Thoracic aorta (tissue), 2 donors: ENCODE measurements at regions not wholly inside any gene's neighbourhood (a gene's known extent, or its start where the extent isn't known, plus 50 kb on each side); places are given as distances from the start of the nearest gene placed in this dataset.

Experiments used
- ATAC-seq: fragments of 150-250 bp; one replicate; pipeline ENCODE4 v1.8.0; 2017; ENCODE audit warnings: low read depth; ENCODE audit not compliant: insufficient number of reproducible peaks, low FRiP score
- DNase-seq: peaks from one replicate; pipeline ENCODE4 v3.0.0-alpha.2; 2020; ENCODE audit warnings: low spot score
- H3K27ac ChIP-seq, 2 donors: fragments of 200-600 bp; sonication (generic); 1 replicate in 1 of 2; 2 replicates in 1 of 2; pipeline ENCODE4 v1.5.1; 2016; ENCODE audit warnings: mild to moderate bottlenecking in 2 of 2, moderate library complexity in 2 of 2
- H3K27me3 ChIP-seq: fragments of 200-600 bp; sonication (generic); replicated peaks from 2 replicates; pipeline ENCODE4 v1.6.0; 2016; ENCODE audit warnings: mild to moderate bottlenecking; ENCODE audit not compliant: insufficient read depth
- H3K36me3 ChIP-seq: fragments of 200-600 bp; sonication (generic); one replicate; pipeline ENCODE4 v1.5.1; 2016
- H3K4me1 ChIP-seq, 2 donors: fragments of 200-600 bp; sonication (generic); 1 replicate in 1 of 2; 2 replicates in 1 of 2; pipeline versions ENCODE4 v1.5.1 to v1.6.0; 2016; ENCODE audit warnings: low read depth in 2 of 2, mild to moderate bottlenecking in 1 of 2; ENCODE audit not compliant: control insufficient read depth in 1 of 2
- H3K4me3 ChIP-seq: fragments of 200-600 bp; sonication (generic); 2 replicates; pipeline ENCODE4 v1.5.1; 2016; ENCODE audit warnings: mild to moderate bottlenecking
- H3K9me3 ChIP-seq: fragments of 200-600 bp; sonication (generic); 2 replicates; pipeline ENCODE4 v1.5.1; 2016
- CTCF ChIP-seq: fragments of 200-600 bp; sonication (generic); IDR thresholded peaks from one replicate; pipeline ENCODE4 v1.5.1; 2019; ENCODE audit warnings: antibody characterized with exemption

DNA sequence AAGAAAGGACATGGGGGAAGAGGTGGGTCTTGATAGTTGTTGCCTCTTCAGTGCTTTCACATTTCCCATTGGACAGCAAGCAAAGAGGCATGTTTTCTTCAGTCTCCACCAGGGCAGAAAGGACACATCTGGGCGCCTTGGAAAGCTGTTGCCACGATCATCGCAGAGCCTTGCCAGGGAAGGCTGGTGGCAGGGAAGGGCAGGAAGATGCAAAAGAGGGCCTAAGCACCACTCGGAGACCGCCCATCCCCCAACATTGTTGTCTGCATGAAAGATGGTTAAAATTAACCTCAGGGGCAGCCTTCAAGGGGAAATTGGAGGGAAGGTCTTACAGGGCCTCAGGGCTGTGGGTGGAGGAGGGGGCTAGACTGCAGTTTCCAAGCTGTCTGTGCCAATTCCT lies 114.2 kb downstream of the SOX9 start:
- Histone ChIP-seq H3K9me3 (no peaks in the 10 kb centered on the region), H3K27ac (no peak overlapping the region), H3K4me3 (no peak overlapping the region), H3K27me3 (no peaks in the 10 kb centered on the region), H3K36me3 (no peaks in the 10 kb centered on the region), H3K4me1 (no peaks in the 10 kb centered on the region)
- DNase-seq (no peak), ATAC-seq (no peak)
- TF ChIP-seq CTCF: no peak

- no peaks in the 10 kb centered on the region for H3K36me3 ChIP-seq
- no peaks in the 10 kb centered on the region for H3K4me1 ChIP-seq
- ATAC-seq (no peak), DNase-seq (no peak)
- H3K9me3 ChIP-seq: no peaks in the 10 kb centered on the region
- no peak for TF ChIP-seq CTCF
- no peak overlapping the region for H3K4me3 ChIP-seq
- H3K27ac ChIP-seq: no peak overlapping the region
- H3K27me3 ChIP-seq: no peaks in the 10 kb centered on the region
Observed at GRCh38 chr17:72236980-72237633, 116.3 kb downstream of the SOX9 start.

GRCh38 chr17:72238157-72238673 lies 117.4 kb downstream of the SOX9 start:
- Histone ChIP-seq H3K36me3 (no peaks in the 10 kb centered on the region), H3K4me1 (no peaks in the 10 kb centered on the region), H3K4me3 (no peak overlapping the region), H3K27ac (no peak overlapping the region), H3K9me3 (no peaks in the 10 kb centered on the region), H3K27me3 (no peaks in the 10 kb centered on the region)
- no peak for ATAC-seq
- TF ChIP-seq CTCF: no peak
- DNase-seq: no peak

DNA sequence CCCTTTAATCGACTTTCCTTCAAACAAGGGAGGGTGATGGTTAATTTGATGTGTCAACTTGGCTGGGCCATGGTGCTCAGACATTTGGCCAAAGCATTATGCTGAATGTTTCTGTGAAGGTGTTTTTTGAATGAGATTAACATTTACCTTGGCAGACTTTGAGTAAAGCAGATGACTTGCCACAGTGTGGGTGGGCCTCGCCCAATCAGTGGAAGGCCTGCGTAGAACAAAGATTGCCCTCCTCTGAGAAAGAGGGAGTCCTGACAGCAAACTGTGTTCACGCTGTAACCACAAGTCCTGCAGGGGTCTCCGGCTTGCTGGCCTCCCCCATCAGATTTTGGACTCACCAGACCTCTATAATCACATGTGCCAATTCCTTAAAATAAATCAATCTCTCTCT lies 118.7 kb downstream of the SOX9 start:
- ATAC-seq (no peak), DNase-seq (no peak)
- Histone ChIP-seq H3K9me3 (peaks cover 7% of the 10 kb centered on the region), H3K4me3 (no peak overlapping the region), H3K27ac (no peak overlapping the region), H3K36me3 (no peaks in the 10 kb centered on the region), H3K27me3 (no peaks in the 10 kb centered on the region), H3K4me1 (no peaks in the 10 kb centered on the region)
- no peak for TF ChIP-seq CTCF

DNA sequence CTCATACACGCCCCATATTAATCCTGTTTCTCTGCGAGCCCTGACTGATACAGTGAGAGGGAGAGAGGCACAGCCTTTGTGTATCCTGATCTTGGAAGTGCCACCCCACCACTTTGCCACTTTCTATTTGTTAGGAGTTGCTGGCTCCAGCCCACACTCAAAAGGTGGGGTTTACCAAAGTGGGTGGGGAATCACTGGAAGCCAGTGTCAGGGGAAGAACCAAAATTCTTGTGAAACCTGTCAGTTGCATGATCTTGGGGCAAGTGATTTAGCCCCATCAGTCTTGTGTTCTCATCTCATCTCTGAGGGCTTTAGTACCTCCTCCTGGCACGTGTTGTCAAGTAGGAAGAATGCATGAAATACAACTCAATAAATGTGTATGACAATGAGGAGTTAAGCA lies 119.5 kb downstream of the SOX9 start:
- no peak for TF ChIP-seq CTCF
- no peaks in the 10 kb centered on the region for H3K36me3 ChIP-seq
- no peaks in the 10 kb centered on the region for H3K27me3 ChIP-seq
- no peaks in the 10 kb centered on the region for H3K4me1 ChIP-seq
- no peak overlapping the region for H3K27ac ChIP-seq
- H3K4me3 ChIP-seq: no peak overlapping the region
- DNase-seq: no peak
- no peak for ATAC-seq
- peaks cover 7% of the 10 kb centered on the region for H3K9me3 ChIP-seq
